GM18858 (cell line): ENCODE measurements at regions not wholly inside any gene's neighbourhood (a gene's known extent, or its start where the extent isn't known, plus 50 kb on each side); places are given as distances from the start of the nearest gene placed in this dataset.
"Not testable (repeated sequence)": the region's sequence is repeated elsewhere in the genome, so short reads cannot be mapped to it uniquely, and the experiment has no call there.

Experiments used
- ATAC-seq: cut with Tn5 transposase; IDR thresholded peaks from one replicate; pipeline ENCODE4 v1.9.1; 2021; ENCODE audit not compliant: unreplicated experiment

DNA sequence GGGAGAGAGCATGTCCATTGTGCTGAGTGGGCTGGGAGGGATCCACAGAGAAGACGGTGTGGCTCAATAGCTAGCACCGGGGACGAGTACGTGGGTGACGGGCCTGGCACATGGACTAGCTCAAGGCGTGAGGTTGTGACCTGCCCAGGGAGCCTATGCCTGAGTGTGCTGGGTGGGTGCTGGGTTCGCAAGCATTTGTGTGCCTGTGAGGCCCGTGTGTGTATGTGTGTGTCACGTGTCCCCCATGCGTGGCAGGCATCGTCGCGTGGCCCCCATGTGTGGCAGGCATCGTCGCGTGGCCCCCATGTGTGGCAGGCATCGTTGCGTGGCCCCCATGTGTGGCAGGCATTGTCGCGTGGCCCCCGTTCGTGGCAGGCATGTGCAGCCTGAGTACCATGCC lies 109.2 kb downstream of the TMEM121 start:
- ATAC-seq = no peak

DNA sequence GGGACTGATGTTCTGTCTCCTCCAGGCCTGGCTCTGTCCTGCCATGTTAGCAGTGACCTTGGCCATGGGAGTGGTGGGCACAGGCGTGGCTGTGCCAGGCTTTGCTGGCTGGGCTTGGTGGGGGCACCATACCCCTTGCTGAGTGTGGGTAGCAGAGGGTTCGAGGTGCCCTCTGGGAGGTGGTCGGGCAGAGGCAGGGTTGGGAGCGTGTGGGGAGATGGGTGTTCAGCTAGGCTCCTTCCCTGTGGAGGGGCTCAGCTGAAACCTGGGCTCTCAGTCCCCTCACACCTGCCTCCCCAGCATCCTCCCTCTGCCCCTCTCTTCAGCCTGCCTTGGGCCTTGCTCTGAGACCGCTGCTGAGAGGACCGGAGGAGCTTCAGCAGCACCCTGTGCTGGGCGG lies 109.6 kb downstream of the TMEM121 start:
- ATAC-seq = not testable (repeated sequence)

DNA sequence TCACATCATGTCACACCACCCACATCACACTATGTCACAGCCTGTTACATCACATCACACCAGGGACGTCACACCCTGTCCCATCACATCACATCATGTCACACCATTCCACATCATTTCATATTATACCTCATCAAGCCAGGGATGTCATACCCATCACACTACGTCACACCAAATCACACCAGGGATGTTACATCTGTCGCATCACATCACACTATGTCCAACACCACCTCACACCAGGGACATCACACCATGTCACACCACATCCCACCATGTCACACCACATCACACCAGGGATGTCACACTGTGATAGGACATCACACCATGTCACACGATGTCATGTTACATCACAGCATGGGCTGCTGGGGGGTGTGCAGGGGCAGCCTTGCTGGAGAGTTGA lies 110.6 kb downstream of the TMEM121 start:
- ATAC-seq = no peak

DNA sequence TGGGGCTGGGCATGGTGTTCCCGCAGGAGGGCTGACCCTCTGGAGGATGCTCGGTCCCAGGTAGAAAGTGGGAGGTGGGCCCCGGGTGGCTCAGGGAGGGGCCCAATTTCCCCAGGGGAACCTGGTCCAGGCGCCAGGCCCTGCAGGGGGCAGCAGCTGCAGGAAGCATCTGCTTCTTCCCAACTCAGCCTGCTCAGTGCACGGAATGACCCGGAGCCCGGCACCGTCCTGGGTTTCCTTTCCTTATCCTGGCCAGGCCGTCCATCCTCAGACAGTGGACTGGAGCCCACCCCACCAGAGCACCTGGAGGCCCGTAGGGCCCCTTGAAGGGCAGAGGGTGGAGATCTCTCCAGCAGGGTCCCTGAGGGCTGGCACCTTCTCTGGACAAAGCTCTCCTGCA lies 111.0 kb downstream of the TMEM121 start:
- not testable (repeated sequence) for ATAC-seq

DNA sequence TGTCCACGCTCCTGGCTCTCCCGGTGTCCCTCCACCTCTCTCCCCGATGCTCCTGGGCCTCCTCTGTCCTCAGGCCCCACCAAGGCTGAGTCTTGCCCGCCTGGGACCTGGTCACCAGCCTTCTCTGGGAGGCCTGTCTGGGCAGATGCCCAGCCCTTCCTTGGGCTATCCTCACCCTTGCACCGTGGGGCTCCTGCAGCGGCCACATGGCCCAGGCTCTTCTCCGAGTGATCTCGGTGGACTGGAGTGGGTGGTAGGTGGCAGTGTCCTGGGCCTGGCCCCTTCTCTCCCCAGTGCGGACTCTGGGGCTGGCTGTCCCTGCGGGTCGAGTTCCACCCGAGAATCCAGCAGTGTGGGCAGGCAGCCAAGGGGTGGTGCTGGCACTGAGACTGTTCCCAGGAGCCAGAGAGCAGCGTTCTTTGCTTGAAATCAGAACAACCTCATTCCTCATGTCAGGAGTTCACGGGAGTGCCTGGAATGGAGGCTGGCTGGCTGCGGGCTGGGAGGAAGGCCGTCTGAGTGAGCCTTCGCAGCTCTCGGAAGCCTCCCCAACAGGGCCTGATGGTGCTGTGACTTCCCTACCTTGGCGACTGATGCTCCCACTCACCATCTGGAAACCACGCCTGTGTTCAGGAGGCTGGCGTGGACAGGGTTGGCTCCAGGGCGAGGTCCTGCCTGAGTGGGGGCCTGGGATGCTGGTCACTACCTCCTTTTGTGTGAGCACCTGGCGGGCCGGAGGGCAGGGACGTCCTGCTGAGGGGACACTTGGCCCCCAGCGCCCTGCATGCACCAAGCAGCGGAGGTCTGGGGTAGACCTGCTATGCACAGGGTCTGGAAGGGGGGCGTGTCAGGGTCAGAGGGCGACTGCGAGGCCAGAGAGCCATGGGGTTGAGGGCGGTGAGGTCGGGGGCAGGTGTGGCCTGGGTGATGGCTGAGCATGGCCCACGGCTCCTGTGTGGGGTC lies 113.9 kb downstream of the TMEM121 start:
- not testable (repeated sequence) for ATAC-seq

DNA sequence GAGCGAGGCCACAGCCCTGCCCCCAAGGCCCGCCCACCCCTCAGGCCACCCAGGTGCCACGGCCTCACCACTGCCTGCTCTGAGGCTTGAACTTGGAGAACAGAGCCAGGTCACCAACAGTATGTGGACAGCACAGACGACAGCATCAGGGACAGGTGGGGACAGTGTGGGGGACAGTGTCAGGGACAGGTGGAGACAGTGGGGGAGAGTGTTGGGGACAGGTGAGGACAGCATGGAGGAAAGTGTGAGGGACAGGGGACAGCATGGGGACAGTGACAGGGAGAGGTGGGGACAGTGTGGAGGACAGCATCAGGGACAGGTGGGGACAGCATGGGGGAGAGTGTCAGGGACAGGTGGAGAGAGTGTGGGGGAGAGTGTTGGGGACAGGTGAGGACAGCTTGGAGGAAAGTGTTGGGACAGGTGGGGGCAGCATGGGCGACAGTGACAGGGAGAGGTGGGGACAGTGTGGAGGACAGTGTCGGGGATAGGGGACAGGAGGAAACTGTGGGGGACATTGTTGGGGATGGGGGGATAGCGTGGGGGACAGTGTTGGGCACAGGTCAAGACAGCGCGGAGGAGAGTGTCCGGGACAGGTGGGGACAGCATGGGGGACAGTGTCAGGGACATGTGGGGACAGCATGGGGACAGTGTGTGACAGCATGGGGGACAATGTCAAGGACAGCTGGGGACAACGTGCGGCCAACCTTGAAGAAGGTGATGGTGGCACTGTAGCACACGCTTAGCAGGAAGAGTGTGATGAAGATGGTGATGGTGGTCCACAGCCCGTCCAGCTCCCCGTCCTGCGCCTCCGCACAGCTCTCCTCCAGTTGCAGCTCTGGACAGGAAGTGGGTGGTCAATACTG lies 114.9 kb downstream of the TMEM121 start:
- ATAC-seq = no peak

DNA sequence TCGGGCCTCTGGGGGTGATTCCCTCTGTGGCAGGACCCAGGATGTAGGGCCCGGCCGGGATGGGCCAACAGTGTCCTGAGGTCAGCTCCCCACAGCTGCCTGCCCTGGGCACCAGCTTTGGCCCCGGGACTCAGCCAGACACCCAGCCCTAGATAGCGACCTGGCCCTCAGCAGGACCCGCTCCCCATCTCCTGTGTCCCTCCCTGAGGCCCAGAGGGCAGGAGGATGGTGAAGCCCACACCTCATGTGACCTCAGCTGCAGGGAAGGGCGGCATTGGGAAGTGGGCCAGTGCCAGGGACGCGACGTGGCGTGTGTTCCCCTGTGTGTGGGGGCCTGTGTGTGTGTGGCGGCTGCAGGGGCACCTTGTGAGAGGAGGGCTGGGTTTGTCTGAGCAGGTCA lies 115.6 kb downstream of the TMEM121 start:
- not testable (repeated sequence) for ATAC-seq

DNA sequence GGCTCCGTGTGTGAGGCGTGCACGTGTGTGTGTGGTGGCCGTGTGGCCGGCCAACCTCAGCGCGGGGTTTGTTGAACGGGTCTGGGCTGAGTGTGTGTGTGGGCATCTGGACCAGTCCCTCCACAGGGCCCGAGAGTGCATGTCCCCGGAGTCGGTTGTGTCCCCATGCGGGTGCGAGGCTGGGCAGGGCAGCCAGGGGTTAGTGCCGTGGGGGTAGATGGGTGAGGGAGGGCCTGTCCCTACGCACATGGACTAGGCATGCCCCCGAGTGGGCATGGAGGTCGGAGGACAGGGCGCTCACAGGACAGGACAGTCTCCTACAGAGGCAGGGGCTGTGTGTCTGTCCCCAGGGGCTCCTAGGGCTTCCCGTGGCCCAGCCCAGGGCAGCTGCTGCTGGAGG lies 116.1 kb downstream of the TMEM121 start:
- not testable (repeated sequence) for ATAC-seq

DNA sequence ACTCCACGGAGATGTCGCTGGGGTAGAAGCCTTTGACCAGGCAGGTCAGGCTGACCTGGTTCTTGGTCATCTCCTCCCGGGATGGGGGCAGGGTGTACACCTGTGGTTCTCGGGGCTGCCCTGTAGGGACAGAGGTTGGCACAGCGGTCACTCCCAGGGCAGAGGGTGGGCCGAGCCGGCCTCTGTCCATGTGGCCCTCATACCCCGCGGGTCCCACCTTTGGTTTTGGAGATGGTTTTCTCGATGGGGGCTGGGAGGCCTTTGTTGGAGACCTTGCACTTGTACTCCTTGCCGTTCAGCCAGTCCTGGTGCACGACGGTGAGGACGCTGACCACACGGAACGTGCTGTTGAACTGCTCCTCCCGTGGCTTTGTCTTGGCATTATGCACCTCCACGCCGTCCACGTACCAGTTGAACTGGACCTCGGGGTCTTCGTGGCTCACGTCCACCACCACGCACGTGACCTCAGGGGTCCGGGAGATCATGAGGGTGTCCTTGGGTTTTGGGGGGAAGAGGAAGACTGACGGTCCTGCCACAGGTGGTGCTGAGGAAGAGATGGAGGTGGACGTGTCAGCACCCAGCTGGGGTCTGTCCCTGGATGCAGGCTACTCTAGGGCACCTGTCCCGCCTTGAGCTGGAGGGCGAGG lies 117.1 kb downstream of the TMEM121 start:
- ATAC-seq = not testable (repeated sequence)

DNA sequence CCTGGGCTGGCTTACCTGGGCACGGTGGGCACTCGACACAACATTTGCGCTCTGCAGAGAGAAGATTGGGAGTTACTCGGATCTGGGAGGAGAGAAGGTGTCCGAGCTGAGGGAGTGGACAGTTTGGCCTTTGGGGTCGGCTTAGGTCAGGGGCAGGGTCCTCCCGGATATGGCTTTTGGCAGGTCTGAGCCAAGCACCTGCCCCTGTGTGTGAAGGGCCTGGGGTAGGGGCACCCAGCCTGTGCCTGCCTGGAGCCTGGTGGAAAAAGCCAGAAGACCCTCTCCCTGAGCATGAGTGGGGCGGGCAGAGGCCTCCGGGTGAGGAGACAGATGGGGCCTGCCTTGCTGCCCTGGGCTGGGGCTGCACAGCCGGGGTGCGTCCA lies 117.7 kb downstream of the TMEM121 start:
- not testable (repeated sequence) for ATAC-seq

DNA sequence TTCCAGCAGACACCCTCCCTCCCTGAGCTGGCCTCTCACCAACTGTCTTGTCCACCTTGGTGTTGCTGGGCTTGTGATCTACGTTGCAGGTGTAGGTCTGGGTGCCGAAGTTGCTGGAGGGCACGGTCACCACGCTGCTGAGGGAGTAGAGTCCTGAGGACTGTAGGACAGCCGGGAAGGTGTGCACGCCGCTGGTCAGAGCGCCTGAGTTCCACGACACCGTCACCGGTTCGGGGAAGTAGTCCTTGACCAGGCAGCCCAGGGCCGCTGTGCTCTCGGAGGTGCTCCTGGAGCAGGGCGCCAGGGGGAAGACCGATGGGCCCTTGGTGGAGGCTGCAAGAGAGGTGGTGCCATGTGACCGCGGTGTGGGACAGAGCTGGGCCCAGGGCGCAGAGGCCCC lies 118.1 kb downstream of the TMEM121 start:
- not testable (repeated sequence) for ATAC-seq

DNA sequence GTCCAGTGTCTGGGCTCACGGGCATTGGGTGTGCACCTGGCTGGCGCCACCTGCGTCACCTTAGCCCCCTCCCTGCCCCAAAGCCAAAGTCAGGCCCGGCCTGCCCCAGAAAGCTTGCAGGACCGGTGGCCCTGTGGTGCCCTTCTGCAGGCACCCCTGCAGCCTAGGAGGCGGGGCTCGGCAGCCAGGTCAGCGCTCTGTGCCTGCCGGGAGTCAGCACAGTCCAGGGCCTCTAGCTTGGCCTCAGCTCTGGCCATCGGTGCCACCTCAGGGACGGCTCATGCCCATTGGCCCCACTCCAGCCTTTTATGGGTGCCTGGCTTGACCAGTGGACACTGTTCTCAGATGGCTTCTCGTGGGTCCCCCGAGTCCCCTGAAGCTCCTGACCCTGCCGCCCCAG lies 118.5 kb downstream of the TMEM121 start:
- not testable (repeated sequence) for ATAC-seq

DNA sequence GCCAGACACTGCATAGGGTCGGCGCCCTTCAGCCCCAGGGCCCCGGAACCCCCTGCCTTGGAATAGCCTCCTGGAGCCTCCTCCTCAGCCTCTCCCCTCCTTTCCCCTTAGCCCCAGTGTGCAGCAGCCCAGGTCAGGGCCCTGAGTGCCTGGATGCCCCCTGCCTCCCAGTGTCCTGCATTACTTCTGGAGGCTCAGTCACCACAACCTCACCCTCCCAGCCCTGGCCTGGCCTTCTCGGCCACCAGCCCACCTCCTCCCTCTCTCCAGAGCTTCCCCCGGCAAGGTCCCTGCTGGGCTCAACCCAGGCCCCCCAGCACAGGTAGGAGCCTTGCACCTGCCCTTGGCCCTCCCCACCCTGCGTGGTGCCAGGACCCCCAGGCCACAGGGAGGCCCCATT lies 119.0 kb downstream of the TMEM121 start:
- ATAC-seq = not testable (repeated sequence)

DNA sequence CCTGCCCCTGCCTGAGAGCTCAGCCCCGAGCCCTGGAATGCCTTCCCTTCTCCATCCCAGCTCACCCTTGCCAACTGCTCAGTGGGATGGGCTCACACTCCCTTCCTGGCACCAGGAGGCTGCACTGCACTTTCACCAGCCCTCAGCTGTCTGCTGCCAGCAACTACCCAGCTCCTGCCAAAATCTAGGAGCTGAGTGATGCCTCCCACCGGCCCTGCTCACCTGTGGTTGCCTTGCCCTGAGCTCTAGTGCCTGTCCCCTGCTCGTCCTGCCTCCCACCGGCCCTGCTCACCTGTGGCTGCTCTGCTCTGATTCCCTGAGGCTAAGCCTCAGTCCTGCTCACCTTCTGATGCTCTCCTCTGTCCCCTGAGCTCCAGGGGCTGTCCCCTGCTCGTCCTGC lies 119.8 kb downstream of the TMEM121 start:
- no peak for ATAC-seq

DNA sequence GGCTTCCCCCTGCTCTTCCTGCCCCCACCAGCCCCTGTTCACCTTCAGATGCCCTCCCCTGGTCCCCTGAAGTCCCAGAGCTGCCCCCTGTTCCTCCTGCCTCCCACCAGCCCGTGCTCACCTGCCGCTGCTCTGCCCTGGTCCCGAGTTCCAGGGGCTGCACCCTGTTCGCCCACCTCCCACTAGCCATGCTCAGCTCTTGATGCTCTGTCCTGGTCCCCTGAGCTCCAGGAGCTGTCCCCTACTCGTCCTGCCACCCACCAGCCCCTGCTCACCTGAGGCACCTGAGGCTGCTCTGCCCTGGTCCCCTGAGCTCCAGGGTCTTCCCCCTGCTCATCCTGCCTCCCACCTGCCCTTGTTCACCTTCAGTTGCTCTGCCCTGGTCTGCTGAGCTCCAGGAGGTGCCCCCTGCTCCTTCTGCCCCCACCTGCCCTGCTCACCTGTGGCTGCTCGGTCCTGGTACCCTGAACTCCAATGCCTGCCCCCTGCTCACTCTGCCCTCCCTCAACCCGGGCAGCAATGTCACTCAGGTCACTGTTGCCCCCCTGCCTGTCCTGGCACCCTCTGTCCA lies 120.4 kb downstream of the TMEM121 start:
- not testable (repeated sequence) for ATAC-seq

DNA sequence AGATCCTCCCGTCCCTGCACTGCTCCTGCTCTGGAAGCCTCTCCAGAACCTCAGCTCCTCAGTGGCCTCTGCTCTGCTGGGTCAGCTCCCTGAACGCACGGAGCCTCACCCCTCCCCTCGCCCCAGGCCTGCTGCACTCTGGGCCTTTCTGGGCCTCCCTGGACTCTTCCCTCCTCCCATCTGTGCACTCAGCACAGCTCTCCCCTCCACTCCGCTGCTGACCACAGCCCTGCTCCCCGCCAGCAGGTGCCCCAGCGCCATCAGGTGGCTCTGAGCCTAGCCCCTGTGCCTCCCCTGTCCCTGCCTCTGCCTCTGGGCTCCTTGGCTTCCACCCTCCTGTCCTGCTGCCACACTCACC lies 121.0 kb downstream of the TMEM121 start:
- not testable (repeated sequence) for ATAC-seq

DNA sequence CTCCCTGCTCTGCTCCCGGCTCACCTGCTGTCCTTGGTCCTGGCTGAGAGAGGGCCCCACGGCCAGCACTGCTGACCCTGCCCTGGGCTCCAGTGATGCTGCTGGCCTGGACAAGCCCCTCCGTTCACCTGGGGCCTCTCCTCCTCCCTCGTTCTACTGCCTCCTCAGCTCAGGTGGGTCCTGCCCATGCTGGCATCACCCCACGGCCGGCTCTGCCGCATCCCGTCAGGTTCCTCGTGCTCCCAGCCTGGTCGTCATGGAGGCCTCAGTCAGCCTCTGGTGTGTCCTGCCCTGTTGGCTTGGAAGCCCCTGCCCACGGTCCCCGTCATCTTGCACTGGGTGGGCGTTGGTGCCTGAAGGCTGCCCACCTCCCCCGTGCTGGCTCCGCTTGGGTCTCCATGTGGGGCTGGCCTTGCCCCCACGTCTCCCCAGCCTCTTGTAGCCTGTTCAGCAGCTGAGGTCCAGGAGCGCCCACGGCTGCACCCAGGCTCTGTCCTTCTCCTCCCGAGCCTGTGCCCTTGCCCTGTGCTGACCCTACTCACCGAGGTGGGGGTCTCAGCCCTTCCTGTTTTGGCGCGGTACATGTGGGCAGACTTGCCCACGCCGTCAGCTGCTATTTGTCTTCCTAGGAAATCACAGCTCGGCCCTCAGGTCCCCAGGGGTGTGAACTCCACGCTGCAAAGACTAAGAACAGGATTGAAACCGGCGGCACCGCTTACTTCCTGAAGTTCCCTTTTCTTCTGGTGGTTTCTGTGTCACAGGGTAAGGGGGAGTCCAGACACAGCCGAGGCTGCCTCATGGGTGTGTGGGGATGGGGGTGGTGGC lies 121.6 kb downstream of the TMEM121 start:
- ATAC-seq = no peak

DNA sequence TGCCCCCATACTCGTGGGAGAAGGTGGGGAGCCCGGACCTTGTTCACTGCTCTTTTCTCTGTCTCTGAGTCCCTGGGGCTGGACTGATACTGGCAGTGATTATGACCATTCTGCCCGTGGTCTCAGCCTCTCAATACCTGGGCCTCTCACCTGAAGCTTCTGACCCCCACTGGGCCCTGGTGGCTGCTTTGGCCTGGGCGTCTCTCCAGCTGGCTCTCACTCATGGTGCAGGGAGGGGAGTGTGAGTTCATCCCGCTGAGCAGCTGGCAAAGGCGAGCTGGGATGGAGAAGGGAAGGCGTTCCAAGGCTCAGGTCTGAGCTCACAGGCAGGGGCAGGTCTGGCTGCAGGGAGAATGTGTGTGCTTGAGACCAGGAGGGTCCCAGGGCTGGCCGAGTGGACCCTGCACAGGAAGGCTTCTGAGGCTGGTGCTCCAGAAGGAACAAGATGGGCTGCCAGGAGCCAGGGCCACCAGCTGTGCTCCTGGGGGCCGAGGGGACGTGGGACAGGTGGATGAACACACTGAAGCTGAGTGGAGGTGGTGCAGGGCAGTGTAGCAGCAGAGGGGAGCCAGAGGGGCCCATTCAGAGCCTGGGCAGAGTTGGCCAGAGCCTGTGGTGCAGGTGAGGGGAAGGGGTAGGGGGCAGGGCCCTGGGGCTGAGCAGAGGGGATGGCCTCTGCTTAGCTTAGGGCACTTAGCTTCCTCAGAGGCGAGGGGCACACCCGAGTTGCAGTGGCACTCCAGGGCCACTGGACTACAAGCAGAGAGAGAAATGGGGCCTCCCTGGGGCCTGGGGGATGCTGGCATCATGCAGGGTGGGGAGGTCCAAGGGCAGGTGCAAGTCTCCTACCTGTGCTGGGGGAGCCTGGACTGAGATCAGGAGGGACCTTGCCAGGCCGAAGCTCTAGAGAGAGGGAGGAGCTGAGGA lies 122.5 kb downstream of the TMEM121 start:
- ATAC-seq = not testable (repeated sequence)

DNA sequence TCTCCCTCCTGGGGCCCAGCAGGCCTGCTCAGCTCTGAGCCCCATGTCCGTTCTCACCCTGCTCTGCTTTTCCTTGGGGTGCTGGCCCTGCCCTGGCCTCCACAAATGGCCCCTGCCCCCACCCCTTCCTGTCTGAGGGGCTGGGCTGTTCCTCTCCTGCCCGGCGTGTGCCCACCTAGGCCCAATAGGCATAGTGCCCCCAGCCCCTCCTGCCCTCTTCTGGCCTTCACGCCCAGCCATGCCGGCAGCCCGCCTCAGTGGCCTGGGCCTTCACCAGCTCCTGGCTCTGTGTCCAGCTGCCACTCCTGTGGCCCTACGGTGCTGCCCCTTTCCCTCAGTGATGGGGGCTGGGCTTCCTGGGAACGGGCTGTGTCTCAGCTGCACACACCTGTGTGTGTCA lies 125.9 kb downstream of the TMEM121 start:
- not testable (repeated sequence) for ATAC-seq
